SK-N-SH treated with all-trans-retinoic acid at 6 μM for 48 hours (cell line): ENCODE measurements at regions not wholly inside any gene's neighbourhood (a gene's known extent, or its start where the extent isn't known, plus 50 kb on each side); places are given as distances from the start of the nearest gene placed in this dataset.
"Not testable (repeated sequence)": the region's sequence is repeated elsewhere in the genome, so short reads cannot be mapped to it uniquely, and the experiment has no call there.

Source experiments
- ATAC-seq: fragments of 200-7000 bp; cut with Tn5 transposase; 3 replicates; pipeline ENCODE4 v1.9.1; 2020; ENCODE audit warnings: mild to moderate bottlenecking, moderate library complexity
- ARNTL ChIP-seq: fragments of 450-650 bp; formaldehyde crosslinking; IDR thresholded peaks from 2 replicates; pipeline ENCODE4 v1.5.0; 2020; ENCODE audit warnings: low read depth, mild to moderate bottlenecking, moderate library complexity, borderline replicate concordance
- BACH2 ChIP-seq: fragments of 250-450 bp; sonication (Bioruptor Pico); IDR thresholded peaks from 2 replicates; pipeline ENCODE4 v1.9.0; 2021; ENCODE audit warnings: mild to moderate bottlenecking, borderline replicate concordance
- CREB5 ChIP-seq: fragments of 250-450 bp; sonication (Bioruptor Pico); IDR thresholded peaks from 2 replicates; pipeline ENCODE4 v1.5.1; 2020; ENCODE audit warnings: low read depth, mild to moderate bottlenecking, moderate library complexity
- CSDC2 ChIP-seq: fragments of 250-450 bp; sonication (Bioruptor Pico); IDR thresholded peaks from 2 replicates; pipeline ENCODE4 v1.5.0; 2020; ENCODE audit warnings: mild to moderate bottlenecking, moderate library complexity
- CSRNP3 ChIP-seq: fragments of 250-450 bp; sonication (Bioruptor Pico); IDR thresholded peaks from 2 replicates; pipeline ENCODE4 v1.5.1; 2021; ENCODE audit warnings: mild to moderate bottlenecking, moderate library complexity
- ESRRG ChIP-seq: fragments of 250-450 bp; sonication (Bioruptor Pico); IDR thresholded peaks from 2 replicates; pipeline ENCODE4 v1.6.1; 2021; ENCODE audit warnings: mild to moderate bottlenecking
- GLIS3 ChIP-seq: fragments of 250-450 bp; sonication (Bioruptor Pico); IDR thresholded peaks from 2 replicates; pipeline ENCODE4 v1.5.0; 2020; ENCODE audit warnings: mild to moderate bottlenecking, moderate library complexity
- ISL1 ChIP-seq: fragments of 250-450 bp; sonication (Bioruptor Pico); IDR thresholded peaks from 2 replicates; pipeline ENCODE4 v2.1.2; 2022; ENCODE audit warnings: mild to moderate bottlenecking, moderate library complexity
- OSR1 ChIP-seq: fragments of 250-450 bp; sonication (Bioruptor Pico); IDR thresholded peaks from 2 replicates; pipeline ENCODE4 v1.8.0; 2022; ENCODE audit warnings: moderate library complexity, mild to moderate bottlenecking, inconsistent platforms
- PATZ1 ChIP-seq: fragments of 250-450 bp; sonication (Bioruptor Pico); IDR thresholded peaks from 2 replicates; pipeline ENCODE4 v1.8.0; 2020; ENCODE audit warnings: mild to moderate bottlenecking, moderate library complexity, borderline replicate concordance
- POU6F1 ChIP-seq: fragments of 250-450 bp; sonication (Bioruptor Pico); IDR thresholded peaks from 2 replicates; pipeline ENCODE4 v1.8.0; 2021; ENCODE audit warnings: low read depth, mild to moderate bottlenecking, moderate library complexity, borderline replicate concordance
- PPARA ChIP-seq: fragments of 250-450 bp; sonication (Bioruptor Pico); IDR thresholded peaks from 2 replicates; pipeline ENCODE4 v1.5.0; 2020; ENCODE audit warnings: mild to moderate bottlenecking, borderline replicate concordance
- RARB ChIP-seq: fragments of 250-450 bp; sonication (Bioruptor Pico); IDR thresholded peaks from 2 replicates; pipeline ENCODE4 v1.8.0; 2021; ENCODE audit warnings: mild to moderate bottlenecking, moderate library complexity
- TCF4 ChIP-seq: fragments of 250-450 bp; sonication (Bioruptor Pico); IDR thresholded peaks from 2 replicates; pipeline ENCODE4 v1.8.0; 2021; ENCODE audit warnings: mild to moderate bottlenecking, moderate library complexity, borderline replicate concordance
- TSHZ2 ChIP-seq: fragments of 250-450 bp; sonication (Bioruptor Pico); IDR thresholded peaks from 2 replicates; pipeline ENCODE4 v1.5.0; 2020; ENCODE audit warnings: mild to moderate bottlenecking, moderate library complexity
- ZC3H10 ChIP-seq: fragments of 250-450 bp; sonication (Bioruptor Pico); IDR thresholded peaks from 2 replicates; pipeline ENCODE4 v1.5.1; 2021; ENCODE audit warnings: mild to moderate bottlenecking, moderate library complexity
- ZFP3 ChIP-seq: fragments of 250-450 bp; sonication (Bioruptor Pico); IDR thresholded peaks from 2 replicates; pipeline ENCODE4 v1.5.0; 2020; ENCODE audit warnings: mild to moderate bottlenecking, moderate library complexity
- ZFP30 ChIP-seq: fragments of 450-650 bp; formaldehyde crosslinking; IDR thresholded peaks from 2 replicates; pipeline ENCODE4 v1.5.0; 2022; ENCODE audit warnings: mild to moderate bottlenecking, moderate library complexity
- ZNF565 ChIP-seq: fragments of 450-650 bp; formaldehyde crosslinking; conservative IDR thresholded peaks from 2 replicates; pipeline ENCODE4 v1.5.0; 2020; ENCODE audit warnings: low read depth, mild to moderate bottlenecking, moderate library complexity
- ZNF70 ChIP-seq: fragments of 450-650 bp; formaldehyde crosslinking; IDR thresholded peaks from 2 replicates; pipeline ENCODE4 v1.5.0; 2020; ENCODE audit warnings: mild to moderate bottlenecking, moderate library complexity
- ZNF8 ChIP-seq: fragments of 450-650 bp; formaldehyde crosslinking; IDR thresholded peaks from 2 replicates; pipeline ENCODE4 v1.5.0; 2020; ENCODE audit warnings: mild to moderate bottlenecking, moderate library complexity

- ATAC-seq = no peak
- TF ChIP-seq CSDC2 (CRISPR knock-in tag) = no peak
- no peak for TF ChIP-seq PATZ1 (CRISPR knock-in tag)
- TF ChIP-seq ESRRG (CRISPR knock-in tag) = no peak
- TF ChIP-seq ISL1 (CRISPR knock-in tag) = no peak
- no peak for TF ChIP-seq ARNTL
- TF ChIP-seq POU6F1 (CRISPR knock-in tag) = no peak
- no peak for TF ChIP-seq CSRNP3 (CRISPR knock-in tag)
- no peak for TF ChIP-seq OSR1 (CRISPR knock-in tag)
- TF ChIP-seq ZNF70 (CRISPR knock-in tag) = no peak
- no peak for TF ChIP-seq ZFP3 (CRISPR knock-in tag)
- TF ChIP-seq GLIS3 (CRISPR knock-in tag) = no peak
- TF ChIP-seq CREB5 (CRISPR knock-in tag) = no peak
- TF ChIP-seq ZC3H10 (CRISPR knock-in tag) = no peak
- no peak for TF ChIP-seq TCF4
- TF ChIP-seq ZNF8 (CRISPR knock-in tag) = no peak
- no peak for TF ChIP-seq BACH2 (CRISPR knock-in tag)
- TF ChIP-seq RARB (CRISPR knock-in tag) = no peak
- TF ChIP-seq PPARA (CRISPR knock-in tag) = no peak
- no peak for TF ChIP-seq ZFP30 (CRISPR knock-in tag)
Measured at GRCh38 chr21:24486973-24487372, 1120.3 kb downstream of the MRPL39 start.

- not testable (repeated sequence) for ATAC-seq
Measured at GRCh38 chr21:24483361-24483760, 1123.9 kb downstream of the MRPL39 start.

- ATAC-seq = no peak
- TF ChIP-seq CSRNP3 (CRISPR knock-in tag) (no peak), TSHZ2 (CRISPR knock-in tag) (no peak), ZNF70 (CRISPR knock-in tag) (no peak), BACH2 (CRISPR knock-in tag) (no peak), CREB5 (CRISPR knock-in tag) (no peak), ISL1 (CRISPR knock-in tag) (no peak), ZNF565 (CRISPR knock-in tag) (no peak), ARNTL (no peak), ESRRG (CRISPR knock-in tag) (no peak), ZC3H10 (CRISPR knock-in tag) (no peak), GLIS3 (CRISPR knock-in tag) (no peak), PPARA (CRISPR knock-in tag) (no peak)
Measured at GRCh38 chr21:24470852-24471251, 1136.4 kb downstream of the MRPL39 start.
